ENCODE measurements at regions not wholly inside any gene's neighbourhood (a gene's known extent, or its start where the extent isn't known, plus 50 kb on each side); places are given as distances from the start of the nearest gene placed in this dataset.

- no peak for TF ChIP-seq MLLT1 (IDR thresholded peaks at IDR 0.05)
- TF ChIP-seq ZNF280B (CRISPR knock-in tag; IDR thresholded peaks at IDR 0.05): no peak
- TF ChIP-seq DMBX1 (CRISPR knock-in tag; IDR thresholded peaks at IDR 0.05; ENCODE audit: borderline replicate concordance): 0 out of 2 replicates have a peak, but pooled peaks have one; percentile 39
- TF ChIP-seq MTA1 (IDR thresholded peaks at IDR 0.05; ENCODE audit: borderline replicate concordance): no peak
- no peak for TF ChIP-seq NCOR1 (IDR thresholded peaks at IDR 0.05)
- TF ChIP-seq ZFP36 (IDR thresholded peaks at IDR 0.05; ENCODE audit: low read depth, low read length, partially characterized antibody): no peak
- no peak for TF ChIP-seq ZKSCAN1 (IDR thresholded peaks at IDR 0.05; ENCODE audit: low read depth, low read length)
- TF ChIP-seq REST (IDR thresholded peaks at IDR 0.05; ENCODE audit: borderline replicate concordance): peak; percentile 84
- TF ChIP-seq REST (CRISPR knock-in tag; IDR thresholded peaks at IDR 0.05; ENCODE audit: low read depth): no peak
- no peak for TF ChIP-seq KDM5B (IDR thresholded peaks at IDR 0.05; ENCODE audit: insufficient replicate concordance, low read depth, low read length)
- TF ChIP-seq MTA3 (IDR thresholded peaks at IDR 0.05; ENCODE audit: borderline replicate concordance): peak; percentile 56; the same call in 1 of the 2 replicates
- no peak for TF ChIP-seq THRB (CRISPR knock-in tag; conservative IDR thresholded peaks at IDR 0.05)
- no peak for TF ChIP-seq PRPF4 (IDR thresholded peaks at IDR 0.05; ENCODE audit: insufficient read depth, low read depth, low read length, poor library complexity, severe bottlenecking)
- no peak for TF ChIP-seq ETS2 (tag; IDR thresholded peaks at IDR 0.05; ENCODE audit: borderline replicate concordance, poor library complexity, severe bottlenecking)
- no peak for TF ChIP-seq SMAD2 (IDR thresholded peaks at IDR 0.05; ENCODE audit: low read depth, low read length)
- no peak for TF ChIP-seq ERF (CRISPR knock-in tag; IDR thresholded peaks at IDR 0.05)
Observed at GRCh38 chr18:8988260-8988871, 114.1 kb upstream of the NDUFV2 start (continued).

Data from K562 (cell line).